Panc1 (cell line): ENCODE measurements at regions not wholly inside any gene's neighbourhood (a gene's known extent, or its start where the extent isn't known, plus 50 kb on each side); places are given as distances from the start of the nearest gene placed in this dataset.

Experiments used
- ATAC-seq: fragments of 200-7000 bp; cut with Tn5 transposase; 2 replicates; pipeline ENCODE4 v1.9.1; 2020; ENCODE audit warnings: mild to moderate bottlenecking, moderate library complexity
- BruUV-seq: library from RNA; stranded (reverse); fragments of 400-500 nt; replicated peaks from 2 replicates; lab custom pipeline; 2021; lab: Mats Ljungman, UMichigan
- CTCF ChIA-PET: fragments of 300-600 bp; sonication (Branson Sonifier 250); formaldehyde crosslinking; loops from one replicate; lab custom pipeline; 2022; ENCODE audit warnings: antibody characterized with exemption; lab: Charles Lee
- POLR2A ChIA-PET: fragments of 300-600 bp; sonication (Branson Sonifier 250); formaldehyde crosslinking; loops from one replicate; lab custom pipeline; 2022; ENCODE audit warnings: antibody characterized with exemption; lab: Charles Lee
- DNase-seq: peaks from one replicate; pipeline ENCODE4 v3.0.0-alpha.2; 2010; ENCODE audit warnings: low read depth, low spot score
- H3K27ac ChIP-seq: 2 replicates; pipeline ENCODE4 v1.5.1; 2011; ENCODE audit warnings: mild to moderate bottlenecking, low read length, inconsistent platforms
- H3K27me3 ChIP-seq: fragments of 200-500 bp; sonication (Bioruptor generic); 2 replicates; pipeline ENCODE4 v1.6.0; 2014; ENCODE audit warnings: low read length, inconsistent platforms; ENCODE audit not compliant: control insufficient read depth, insufficient read depth
- H3K36me3 ChIP-seq: fragments of 200-500 bp; sonication (Bioruptor generic); 2 replicates; pipeline ENCODE4 v1.5.1; 2014; ENCODE audit warnings: inconsistent platforms, mild to moderate bottlenecking, low read length, moderate library complexity; ENCODE audit not compliant: control insufficient read depth, insufficient read depth
- H3K4me1 ChIP-seq: 2 replicates; pipeline ENCODE4 v1.5.1; 2011; ENCODE audit warnings: inconsistent platforms, mild to moderate bottlenecking, low read length, moderate library complexity; ENCODE audit not compliant: control insufficient read depth, insufficient read depth
- H3K4me3 ChIP-seq, 2 experiments: 2 replicates each; pipeline ENCODE4 v1.5.1; 2011 to 2012; ENCODE audit warnings: low read depth in 2 of 2, low read length in 2 of 2, mild to moderate bottlenecking in 2 of 2, inconsistent platforms in 1 of 2, moderate library complexity in 1 of 2
- H3K9me3 ChIP-seq: fragments of 200-500 bp; sonication (Bioruptor generic); 2 replicates; pipeline ENCODE4 v1.5.1; 2014; ENCODE audit warnings: low read depth, mild to moderate bottlenecking, inconsistent platforms, low read length, moderate library complexity; ENCODE audit not compliant: control insufficient read depth, insufficient read depth
- POLR2AphosphoS5 ChIP-seq: IDR thresholded peaks from 2 replicates; pipeline ENCODE4 v1.6.1; 2012; ENCODE audit warnings: mild to moderate bottlenecking, low read depth, low read length, moderate library complexity
- SIN3A ChIP-seq: IDR thresholded peaks from 2 replicates; pipeline ENCODE4 v1.6.1; 2012; ENCODE audit warnings: low read depth, mild to moderate bottlenecking, low read length, moderate library complexity, borderline replicate concordance; ENCODE audit not compliant: insufficient read depth
- TCF7L2 ChIP-seq: IDR thresholded peaks from 2 replicates; pipeline ENCODE4 v1.6.1; 2011; ENCODE audit warnings: mild to moderate bottlenecking, low read depth, low read length, inconsistent platforms
- in situ Hi-C: cut with HindIII; loops from 2 replicates; pipeline ENCODE4 v1.10.0; 2016; ENCODE audit warnings: low sequenced_read_pairs, low pct_unique_long_range_greater_than_20kb
- intact Hi-C: fragments of 100-400 bp; cut with micrococcal nuclease; formaldehyde crosslinking; loops from one replicate; pipeline ENCODE4 v1.10.0; 2022; ENCODE audit not compliant: unreplicated experiment
- TF ChIP-seq, protein P1 (sequence below), 2 experiments: IDR thresholded peaks; 2 replicates each; pipeline ENCODE4 v1.6.1; 2011 to 2012; ENCODE audit warnings: low read depth in 2 of 2, control low read depth in 1 of 2, low read length in 1 of 2, mild to moderate bottlenecking in 1 of 2, moderate library complexity in 1 of 2; ENCODE audit not compliant: insufficient read depth in 1 of 2
- TF ChIP-seq, protein P2 (sequence below): fragments of 450-650 bp; IDR thresholded peaks from 2 replicates; pipeline ENCODE4 v1.5.1; 2017; ENCODE audit warnings: mild to moderate bottlenecking

DNA sequence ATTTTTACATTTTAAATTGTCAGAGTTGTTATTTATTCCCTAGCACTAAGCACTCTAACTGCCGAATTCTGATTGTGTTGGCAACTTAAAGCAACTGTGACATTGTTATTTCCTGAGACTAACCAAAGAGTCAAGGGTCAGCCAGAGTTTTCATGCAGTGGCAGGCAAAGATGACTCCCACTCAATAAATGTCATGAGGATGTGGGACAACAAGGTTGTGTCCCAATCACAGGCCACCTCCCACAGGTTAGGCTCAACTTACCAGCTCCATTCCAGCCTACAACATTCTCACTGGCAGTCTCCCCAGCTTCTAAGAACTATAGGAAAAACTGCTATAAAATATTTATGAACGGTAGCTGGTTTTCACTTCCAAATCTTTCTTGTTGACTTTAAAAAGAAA lies 80.1 kb downstream of the RSL24D1 start:
- Histone ChIP-seq H3K27ac (no peak overlapping the region), H3K4me1 (no peaks in the 10 kb centered on the region), H3K36me3 (no peaks in the 10 kb centered on the region), H3K27me3 (no peaks in the 10 kb centered on the region), H3K9me3 (no peaks in the 10 kb centered on the region), H3K4me3 (no peak overlapping the region)
- intact Hi-C loops (no loop called here), in situ Hi-C loops (no loop called here)
- BruUV-seq = no TSS peak
- ChIA-PET POLR2A (no interaction called here), CTCF (no interaction called here)
- DNase-seq (no peak), ATAC-seq (no peak)
- TF ChIP-seq, protein P1, sequence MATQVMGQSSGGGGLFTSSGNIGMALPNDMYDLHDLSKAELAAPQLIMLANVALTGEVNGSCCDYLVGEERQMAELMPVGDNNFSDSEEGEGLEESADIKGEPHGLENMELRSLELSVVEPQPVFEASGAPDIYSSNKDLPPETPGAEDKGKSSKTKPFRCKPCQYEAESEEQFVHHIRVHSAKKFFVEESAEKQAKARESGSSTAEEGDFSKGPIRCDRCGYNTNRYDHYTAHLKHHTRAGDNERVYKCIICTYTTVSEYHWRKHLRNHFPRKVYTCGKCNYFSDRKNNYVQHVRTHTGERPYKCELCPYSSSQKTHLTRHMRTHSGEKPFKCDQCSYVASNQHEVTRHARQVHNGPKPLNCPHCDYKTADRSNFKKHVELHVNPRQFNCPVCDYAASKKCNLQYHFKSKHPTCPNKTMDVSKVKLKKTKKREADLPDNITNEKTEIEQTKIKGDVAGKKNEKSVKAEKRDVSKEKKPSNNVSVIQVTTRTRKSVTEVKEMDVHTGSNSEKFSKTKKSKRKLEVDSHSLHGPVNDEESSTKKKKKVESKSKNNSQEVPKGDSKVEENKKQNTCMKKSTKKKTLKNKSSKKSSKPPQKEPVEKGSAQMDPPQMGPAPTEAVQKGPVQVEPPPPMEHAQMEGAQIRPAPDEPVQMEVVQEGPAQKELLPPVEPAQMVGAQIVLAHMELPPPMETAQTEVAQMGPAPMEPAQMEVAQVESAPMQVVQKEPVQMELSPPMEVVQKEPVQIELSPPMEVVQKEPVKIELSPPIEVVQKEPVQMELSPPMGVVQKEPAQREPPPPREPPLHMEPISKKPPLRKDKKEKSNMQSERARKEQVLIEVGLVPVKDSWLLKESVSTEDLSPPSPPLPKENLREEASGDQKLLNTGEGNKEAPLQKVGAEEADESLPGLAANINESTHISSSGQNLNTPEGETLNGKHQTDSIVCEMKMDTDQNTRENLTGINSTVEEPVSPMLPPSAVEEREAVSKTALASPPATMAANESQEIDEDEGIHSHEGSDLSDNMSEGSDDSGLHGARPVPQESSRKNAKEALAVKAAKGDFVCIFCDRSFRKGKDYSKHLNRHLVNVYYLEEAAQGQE (IDR thresholded peaks at IDR 0.05; ENCODE audit: insufficient read depth in 1 of 2, low read depth in 2 of 2, low read length in 1 of 2) = no peak
- no peak for TF ChIP-seq SIN3A
- TF ChIP-seq, protein P2, sequence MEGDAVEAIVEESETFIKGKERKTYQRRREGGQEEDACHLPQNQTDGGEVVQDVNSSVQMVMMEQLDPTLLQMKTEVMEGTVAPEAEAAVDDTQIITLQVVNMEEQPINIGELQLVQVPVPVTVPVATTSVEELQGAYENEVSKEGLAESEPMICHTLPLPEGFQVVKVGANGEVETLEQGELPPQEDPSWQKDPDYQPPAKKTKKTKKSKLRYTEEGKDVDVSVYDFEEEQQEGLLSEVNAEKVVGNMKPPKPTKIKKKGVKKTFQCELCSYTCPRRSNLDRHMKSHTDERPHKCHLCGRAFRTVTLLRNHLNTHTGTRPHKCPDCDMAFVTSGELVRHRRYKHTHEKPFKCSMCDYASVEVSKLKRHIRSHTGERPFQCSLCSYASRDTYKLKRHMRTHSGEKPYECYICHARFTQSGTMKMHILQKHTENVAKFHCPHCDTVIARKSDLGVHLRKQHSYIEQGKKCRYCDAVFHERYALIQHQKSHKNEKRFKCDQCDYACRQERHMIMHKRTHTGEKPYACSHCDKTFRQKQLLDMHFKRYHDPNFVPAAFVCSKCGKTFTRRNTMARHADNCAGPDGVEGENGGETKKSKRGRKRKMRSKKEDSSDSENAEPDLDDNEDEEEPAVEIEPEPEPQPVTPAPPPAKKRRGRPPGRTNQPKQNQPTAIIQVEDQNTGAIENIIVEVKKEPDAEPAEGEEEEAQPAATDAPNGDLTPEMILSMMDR = no peak
- TF ChIP-seq TCF7L2 = no peak

DNA sequence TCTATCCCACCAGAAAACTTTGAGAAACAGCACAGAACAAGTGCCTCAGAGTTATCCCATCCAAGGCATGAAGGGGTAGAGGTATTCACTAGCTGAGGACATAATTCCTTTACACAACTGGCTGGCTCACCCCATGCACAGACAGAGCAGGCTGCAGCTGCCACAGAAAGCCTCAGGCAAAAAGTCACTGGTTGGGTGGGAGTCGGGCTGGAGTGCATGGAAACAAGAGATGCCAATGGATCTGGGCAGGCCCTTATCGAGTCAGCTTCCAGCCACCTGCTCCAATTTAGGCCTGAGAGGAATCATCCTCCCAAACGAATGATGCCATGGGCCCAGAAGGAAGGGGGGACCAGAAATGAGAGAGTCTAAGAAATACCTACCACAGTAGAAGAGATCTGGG lies 83.0 kb downstream of the RSL24D1 start:
- POLR2A ChIA-PET = no interaction called here
- Histone ChIP-seq H3K9me3 (no peaks in the 10 kb centered on the region), H3K36me3 (no peaks in the 10 kb centered on the region), H3K27ac (no peak overlapping the region), H3K4me3 (no peak overlapping the region), H3K4me1 (no peaks in the 10 kb centered on the region), H3K27me3 (no peaks in the 10 kb centered on the region)
- CTCF ChIA-PET = no interaction called here
- intact Hi-C loops (no loop called here), in situ Hi-C loops (no loop called here)
- TF ChIP-seq, protein P1 (IDR thresholded peaks at IDR 0.05; ENCODE audit: insufficient read depth in 1 of 2, low read depth in 2 of 2, low read length in 1 of 2) = no peak
- TF ChIP-seq SIN3A (no peak), TCF7L2 (no peak), POLR2AphosphoS5 (no peak)
- TF ChIP-seq, protein P2 = no peak
- ATAC-seq (no peak), DNase-seq (no peak)
- no TSS peak for BruUV-seq
